K562 (cell line): ENCODE measurements at regions not wholly inside any gene's neighbourhood (a gene's known extent, or its start where the extent isn't known, plus 50 kb on each side); places are given as distances from the start of the nearest gene placed in this dataset.

Experiments
- E2F1 ChIP-seq: sonication (generic); formaldehyde crosslinking; IDR thresholded peaks from 2 replicates; pipeline ENCODE4 v1.8.1; 2023; ENCODE audit warnings: mild to moderate bottlenecking, missing genetic modification reagents, moderate library complexity
- IRF2 ChIP-seq: sonication (generic); formaldehyde crosslinking; IDR thresholded peaks from 2 replicates; pipeline ENCODE4 v1.8.1; 2022; ENCODE audit warnings: mild to moderate bottlenecking, missing genetic modification reagents
- MEF2D ChIP-seq: conservative IDR thresholded peaks from 2 replicates; pipeline ENCODE4 v1.6.1; 2016; ENCODE audit warnings: low read depth, missing genetic modification characterization, missing compliant biosample characterization
- MTA1 ChIP-seq: fragments of 450-650 bp; IDR thresholded peaks from 2 replicates; pipeline ENCODE4 v1.6.1; 2017; ENCODE audit warnings: borderline replicate concordance
- RFX5 ChIP-seq: IDR thresholded peaks from 2 replicates; pipeline ENCODE4 v1.6.1; 2011; ENCODE audit warnings: low read depth, mild to moderate bottlenecking, improper control_type of control experiment, low read length
- SRSF9 ChIP-seq: fragments of 200-400 bp; formaldehyde crosslinking; IDR thresholded peaks from 2 replicates; pipeline ENCODE4 v1.6.1; 2017; ENCODE audit warnings: low read depth, low read length, borderline replicate concordance
- ZBED1 ChIP-seq: IDR thresholded peaks from 2 replicates; pipeline ENCODE4 v1.6.1; 2014

- no peak for TF ChIP-seq MTA1
- TF ChIP-seq MEF2D (tag) = no peak
- TF ChIP-seq SRSF9 = no peak
- TF ChIP-seq ZBED1 = no peak
- TF ChIP-seq IRF2 (CRISPR knock-in tag) = no peak
- TF ChIP-seq E2F1 (CRISPR knock-in tag) = no peak
- TF ChIP-seq RFX5 = no peak
Measured at GRCh38 chr4:42339935-42340406, 57.3 kb upstream of the SHISA3 start.
